HG03378 (cell line): ENCODE measurements at regions not wholly inside any gene's neighbourhood (a gene's known extent, or its start where the extent isn't known, plus 50 kb on each side); places are given as distances from the start of the nearest gene placed in this dataset.
A peak's percentile ranks its signal among the peaks of the same experiment; 100 is the strongest.
"Not testable (repeated sequence)": the region's sequence is repeated elsewhere in the genome, so short reads cannot be mapped to it uniquely, and the experiment has no call there.

Experiments
- ATAC-seq: cut with Tn5 transposase; IDR thresholded peaks from one replicate; pipeline ENCODE4 v1.9.1; 2021; ENCODE audit warnings: mild to moderate bottlenecking, moderate library complexity; ENCODE audit not compliant: unreplicated experiment

DNA sequence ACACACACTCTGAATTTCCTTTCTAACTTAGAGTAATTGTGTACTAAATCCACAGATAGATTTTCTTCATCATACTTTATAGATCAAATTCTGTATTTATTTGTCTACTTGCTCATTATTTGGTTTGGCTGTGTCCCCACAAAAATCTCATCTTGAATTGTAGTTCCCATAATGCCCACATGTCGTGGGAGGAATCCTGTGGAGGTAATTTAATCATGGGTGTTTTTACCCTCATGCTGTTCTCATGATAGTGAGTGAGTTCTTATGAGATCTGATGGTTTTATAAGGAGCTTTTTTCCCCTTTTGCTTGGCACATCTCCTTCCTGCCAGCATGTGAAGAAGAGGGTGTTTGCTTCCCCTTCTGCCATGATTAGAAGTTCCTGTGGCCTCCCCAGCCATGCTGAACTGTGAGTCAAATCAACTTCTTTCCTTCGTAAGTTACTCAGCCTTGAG is 198.3 kb upstream of the TGFBR2 start:
- ATAC-seq = no peak

DNA sequence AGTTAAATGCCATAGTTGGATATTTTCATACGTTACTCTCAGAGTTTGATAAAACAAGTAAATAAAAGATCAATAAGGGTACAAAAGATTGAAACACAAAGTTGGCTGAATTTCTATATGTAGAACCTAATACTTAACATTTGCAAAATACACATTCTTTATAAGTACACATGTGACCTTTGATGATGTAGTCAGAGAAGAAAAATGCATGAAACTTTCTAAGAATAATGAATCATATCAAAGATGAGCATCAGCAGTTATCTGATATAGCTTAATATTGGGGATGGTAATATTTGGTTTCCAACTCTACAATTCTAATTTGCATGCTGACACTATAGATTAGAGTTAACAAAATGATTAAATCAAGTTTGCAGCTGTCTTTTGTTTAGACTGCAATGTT is 188.0 kb upstream of the TGFBR2 start:
- ATAC-seq = no peak

DNA sequence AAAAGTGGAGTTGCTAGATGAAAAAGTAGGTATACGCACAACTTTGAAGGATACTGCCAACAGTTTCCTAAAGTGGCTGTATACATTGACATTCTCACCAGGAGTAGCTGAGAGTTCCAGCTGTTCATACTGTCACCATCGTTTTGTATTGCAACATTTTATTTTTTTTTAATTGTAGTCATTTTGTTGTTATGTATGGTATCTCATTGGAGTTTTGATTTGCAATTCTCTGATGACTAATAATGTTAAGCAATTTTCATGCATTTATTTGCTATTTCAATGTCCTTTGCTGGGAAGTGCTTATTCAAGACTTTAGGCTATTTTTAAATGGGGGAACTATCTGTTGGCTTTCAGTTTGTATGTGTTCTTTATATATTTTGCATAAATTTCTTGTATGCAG is 185.1 kb upstream of the TGFBR2 start:
- no peak for ATAC-seq

DNA sequence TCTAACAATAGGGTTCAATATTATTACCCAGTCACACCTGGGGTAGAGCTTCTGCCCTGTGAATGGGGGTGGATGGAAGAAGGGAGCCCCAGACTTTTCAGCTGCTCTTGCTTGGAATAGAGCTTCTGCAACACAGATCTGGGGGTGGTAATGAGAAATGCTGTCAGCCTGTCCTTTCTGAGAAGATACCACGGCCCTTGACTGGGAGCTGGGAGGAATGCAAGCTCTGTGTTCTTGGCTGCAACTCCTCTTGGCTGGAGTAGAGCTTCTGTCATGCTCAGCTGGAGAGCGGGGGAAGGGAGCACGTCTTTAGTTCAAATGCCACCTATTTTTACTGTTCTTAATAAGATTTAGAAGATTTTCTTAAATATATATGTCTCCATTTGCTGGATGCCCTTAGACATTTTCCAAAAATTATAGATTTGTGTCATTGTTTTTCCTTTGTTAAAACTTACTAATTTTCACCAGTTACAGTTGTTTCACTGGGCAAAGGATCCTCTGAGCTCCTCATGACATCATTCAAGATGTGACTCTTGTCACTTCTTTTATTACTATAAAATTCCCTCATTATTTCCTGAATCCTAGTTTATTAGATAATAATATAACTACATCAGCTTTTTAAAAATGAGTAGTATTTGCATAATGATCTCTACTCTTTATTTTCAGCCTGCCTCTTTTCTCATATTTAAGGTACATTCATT is 180.0 kb upstream of the TGFBR2 start:
- no peak for ATAC-seq

DNA sequence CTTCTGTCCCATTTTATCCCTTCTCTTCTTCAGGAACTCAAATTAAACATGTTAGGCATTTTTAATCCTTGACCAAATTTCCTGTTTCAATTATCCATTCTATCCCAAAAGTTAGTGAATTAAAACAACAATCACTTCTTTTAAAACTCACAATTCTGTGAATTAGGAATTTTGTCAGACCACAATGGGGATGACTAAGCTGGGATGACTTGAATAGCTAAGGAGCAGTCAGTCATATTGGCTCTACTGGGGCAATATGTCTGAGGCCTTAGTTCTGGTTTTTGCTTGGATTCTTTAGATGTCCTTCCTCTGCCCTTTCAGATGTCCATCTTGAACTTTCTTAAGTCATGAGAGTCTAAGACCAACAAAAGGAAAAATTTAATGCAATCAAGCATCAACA is 178.2 kb upstream of the TGFBR2 start:
- ATAC-seq = no peak

DNA sequence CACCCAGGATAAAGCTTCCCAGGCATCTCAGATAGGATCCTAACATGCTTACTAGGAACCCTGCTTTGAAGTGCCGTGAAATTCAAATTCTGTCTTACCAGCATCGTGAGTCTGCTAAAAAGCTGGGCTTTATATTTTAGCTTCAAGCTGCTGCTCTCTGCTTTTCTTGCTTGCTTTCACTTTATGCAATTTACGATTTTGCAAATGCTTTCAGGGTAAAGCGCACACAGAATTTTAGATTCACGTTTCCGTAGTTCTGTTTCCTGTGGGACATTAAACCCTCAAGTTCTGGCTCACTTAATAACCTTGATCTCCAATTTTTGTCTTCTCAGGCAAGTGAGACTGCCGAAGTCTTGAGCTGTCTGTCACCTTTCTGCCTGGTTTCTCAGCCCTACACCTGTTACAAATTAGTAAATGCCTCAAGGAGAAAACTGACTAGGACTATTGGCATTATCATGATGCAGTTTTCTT is 170.5 kb upstream of the TGFBR2 start:
- no peak for ATAC-seq

DNA sequence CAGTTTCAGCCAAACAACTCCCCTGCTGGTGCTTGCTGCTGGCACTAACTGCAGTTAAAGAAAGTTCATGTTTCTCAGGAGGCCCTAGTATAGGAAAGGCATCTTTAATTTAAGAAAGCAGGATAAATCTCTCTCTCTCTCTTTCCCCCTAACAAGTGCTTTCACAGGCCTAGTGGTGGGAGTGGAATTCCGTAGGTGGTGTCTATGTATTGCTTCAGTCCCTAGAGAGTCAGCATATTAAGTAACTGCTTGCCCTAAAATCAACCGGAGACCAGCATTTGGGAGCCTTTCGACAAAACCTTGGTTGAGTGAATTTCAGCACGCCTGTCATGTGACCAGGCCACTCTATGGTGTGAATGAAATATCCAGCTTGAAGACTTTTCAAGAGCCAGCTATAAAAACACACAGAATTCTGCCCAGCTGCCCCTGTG is 169.2 kb upstream of the TGFBR2 start:
- ATAC-seq = no peak

DNA sequence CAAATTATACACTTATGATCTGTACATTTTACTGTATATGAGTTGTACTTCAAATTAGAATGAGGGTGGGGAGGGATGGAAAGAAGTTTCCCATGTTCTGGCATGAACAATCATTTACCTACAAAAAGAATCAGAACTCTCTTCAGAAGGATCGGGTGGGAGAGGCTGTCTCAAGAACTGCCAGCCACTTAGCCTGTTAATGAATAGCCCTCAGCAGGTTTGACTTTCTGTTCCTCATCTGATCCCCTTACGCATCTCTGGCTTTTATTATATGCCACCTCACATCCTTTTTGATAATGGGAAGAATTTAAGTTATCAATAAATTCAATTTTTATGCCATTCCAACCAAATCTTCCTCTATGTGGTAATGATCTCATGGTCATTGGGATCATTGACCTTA is 168.3 kb upstream of the TGFBR2 start:
- peak; percentile 47 for ATAC-seq

DNA sequence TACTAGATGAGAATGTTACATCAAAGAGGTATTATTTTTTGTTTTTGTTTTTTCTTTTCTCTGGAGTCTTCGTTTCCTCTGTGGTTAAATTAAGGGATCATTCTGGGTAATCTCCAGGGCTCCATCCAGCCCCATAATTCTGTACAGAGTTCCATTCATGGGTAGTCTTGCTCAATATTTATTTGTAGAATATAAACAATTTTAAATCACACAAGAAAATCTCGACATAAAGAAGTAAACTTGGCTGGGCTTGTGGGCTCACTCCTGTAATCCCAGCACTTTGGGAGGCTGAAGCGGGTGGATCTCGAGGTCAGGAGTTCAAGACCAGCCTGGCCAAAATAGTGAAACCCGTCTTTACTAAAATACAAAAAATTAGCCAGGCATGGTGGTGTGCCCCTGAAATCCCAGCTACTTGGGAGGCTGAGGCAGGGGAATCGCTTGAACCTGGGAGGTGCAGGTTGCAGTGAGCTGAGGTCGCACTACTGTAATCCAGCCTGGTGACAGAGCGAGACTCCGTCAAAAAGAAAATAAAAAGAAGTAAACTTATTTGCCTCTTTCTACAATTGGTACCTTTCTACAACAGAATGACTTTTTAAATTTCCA is 166.8 kb upstream of the TGFBR2 start:
- ATAC-seq = no peak

DNA sequence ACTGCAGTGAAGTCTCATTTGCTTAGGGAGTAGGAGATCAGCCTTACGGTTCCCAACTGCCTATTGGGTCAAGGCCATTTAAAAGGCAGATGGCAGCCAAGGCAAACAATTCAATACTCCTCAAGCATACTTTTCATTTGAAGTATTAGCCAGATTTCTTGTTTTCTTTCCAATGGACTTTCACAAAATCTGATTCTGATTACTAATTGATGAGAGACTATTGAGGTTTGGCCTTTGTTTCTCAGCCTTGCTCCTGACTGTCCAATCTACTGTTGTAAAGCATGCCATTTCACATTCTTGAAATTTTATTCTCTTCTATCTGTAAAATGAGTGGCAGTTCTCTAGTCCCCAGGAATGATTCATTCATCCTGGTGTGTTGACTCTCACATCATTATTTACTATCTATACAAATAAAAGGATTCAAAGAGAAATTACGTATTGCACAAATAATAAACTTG is 166.2 kb upstream of the TGFBR2 start:
- no peak for ATAC-seq

DNA sequence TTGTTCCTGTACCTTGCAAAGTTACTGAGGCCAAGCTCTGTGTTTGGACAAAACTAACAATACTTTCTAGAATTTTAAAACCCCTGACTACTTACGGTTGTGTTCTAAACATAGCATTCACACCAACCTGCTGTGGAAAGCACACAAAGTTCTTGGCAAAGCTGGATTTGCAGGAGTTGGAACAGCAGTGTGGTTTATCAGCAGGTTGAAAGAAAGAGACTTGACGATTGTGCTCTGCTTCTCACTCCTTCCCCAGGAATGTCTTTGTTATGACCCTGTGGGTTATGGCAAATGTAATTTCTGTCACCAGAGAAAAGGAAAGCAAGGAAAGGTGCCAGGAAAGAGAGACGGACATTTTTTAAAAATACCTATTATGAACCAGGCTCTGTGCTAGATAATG is 165.5 kb upstream of the TGFBR2 start:
- no peak for ATAC-seq

DNA sequence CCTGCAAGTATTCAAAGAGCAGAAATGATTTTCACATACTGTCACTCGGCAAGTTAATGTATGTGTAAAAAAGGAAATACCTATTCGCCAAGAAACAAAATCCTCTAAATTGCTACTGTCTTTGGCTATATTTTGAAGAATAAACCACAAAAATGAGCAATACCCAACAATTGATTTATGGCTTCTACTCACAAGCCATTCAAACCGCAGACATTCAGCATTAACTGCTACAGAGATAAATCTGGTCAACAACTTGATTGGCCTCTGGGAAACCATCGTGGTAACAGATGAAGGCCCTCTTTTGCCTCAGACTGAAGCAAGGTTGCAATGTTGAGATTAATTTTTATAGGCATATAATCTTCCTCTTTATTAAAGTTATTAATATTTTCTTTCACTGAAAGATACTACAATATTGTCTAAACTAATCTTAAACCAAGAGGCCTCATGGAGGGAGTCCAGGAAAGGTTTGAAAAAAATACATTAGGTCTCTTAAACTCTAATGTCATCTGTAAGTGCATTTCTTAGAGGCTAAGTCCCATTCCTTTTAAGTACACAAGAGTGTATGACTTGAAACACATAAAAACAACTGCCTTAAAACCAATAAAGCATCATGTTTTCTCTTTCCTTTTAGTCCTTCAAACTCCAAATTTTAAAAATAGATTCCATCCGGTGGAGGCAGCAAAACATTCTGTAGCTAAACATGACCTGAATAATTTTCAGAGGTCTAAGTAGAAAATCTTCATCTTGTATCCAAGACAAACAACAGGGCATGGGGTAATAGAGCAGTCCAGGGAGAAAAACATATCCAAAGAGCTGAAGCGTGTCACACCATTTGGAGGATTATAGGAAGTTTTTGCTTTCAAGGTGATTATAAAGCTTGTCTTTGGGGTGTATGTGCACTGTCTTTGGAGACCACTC is 162.4 kb upstream of the TGFBR2 start:
- no peak for ATAC-seq

DNA sequence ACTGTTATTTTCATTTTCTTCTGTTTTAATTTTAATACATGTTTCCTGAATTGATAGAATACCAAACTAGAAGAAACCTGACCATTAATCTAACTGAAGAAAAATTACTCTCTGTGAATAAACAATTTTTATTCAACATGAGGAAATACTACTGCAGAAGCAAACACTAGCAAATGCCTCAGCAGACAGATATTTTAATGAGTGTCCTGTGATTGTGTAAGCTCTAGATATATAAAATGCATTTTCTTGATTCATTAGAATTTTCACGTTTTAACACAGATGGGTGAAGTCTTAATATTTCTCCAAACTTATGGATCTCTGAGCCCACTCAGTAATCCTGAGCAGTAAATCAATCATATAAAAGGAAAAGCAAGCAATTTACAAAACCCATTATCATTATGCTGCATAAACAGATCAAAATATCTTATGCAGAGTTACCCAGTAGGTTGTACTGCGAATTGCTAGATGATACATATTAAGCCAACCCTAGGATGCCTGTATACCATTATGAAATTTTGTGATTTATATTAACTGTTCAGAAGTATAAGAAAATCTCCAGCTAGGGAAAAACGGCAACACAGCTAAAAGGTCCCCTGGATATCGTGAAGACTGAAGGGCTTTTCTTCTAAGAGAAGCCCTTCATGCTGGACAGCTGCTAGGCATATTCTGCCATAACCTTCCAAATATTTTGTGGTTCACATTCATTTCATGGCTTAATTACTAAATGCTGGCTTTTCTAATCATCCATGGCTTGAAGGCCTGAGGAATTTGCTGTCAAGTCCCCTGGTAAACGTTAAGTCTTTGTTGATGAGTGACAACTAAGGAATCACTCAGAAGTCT is 157.7 kb upstream of the TGFBR2 start:
- no peak for ATAC-seq

DNA sequence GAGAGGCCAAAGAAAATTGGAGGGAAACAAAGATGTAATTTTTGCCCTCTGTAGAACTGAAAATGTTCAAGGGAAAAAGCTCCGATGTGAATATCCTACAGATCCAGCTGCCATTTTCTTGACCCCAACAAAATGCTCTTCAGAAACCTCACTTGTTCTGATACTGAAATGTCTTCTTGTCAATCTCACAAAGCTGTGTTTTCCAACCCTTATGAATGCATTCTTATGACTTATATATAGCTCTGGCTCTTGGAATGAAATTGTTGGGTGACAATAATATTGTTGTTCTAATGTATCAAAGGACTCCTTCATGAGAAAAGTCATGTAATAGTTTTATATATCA is 157.1 kb upstream of the TGFBR2 start:
- no peak for ATAC-seq

DNA sequence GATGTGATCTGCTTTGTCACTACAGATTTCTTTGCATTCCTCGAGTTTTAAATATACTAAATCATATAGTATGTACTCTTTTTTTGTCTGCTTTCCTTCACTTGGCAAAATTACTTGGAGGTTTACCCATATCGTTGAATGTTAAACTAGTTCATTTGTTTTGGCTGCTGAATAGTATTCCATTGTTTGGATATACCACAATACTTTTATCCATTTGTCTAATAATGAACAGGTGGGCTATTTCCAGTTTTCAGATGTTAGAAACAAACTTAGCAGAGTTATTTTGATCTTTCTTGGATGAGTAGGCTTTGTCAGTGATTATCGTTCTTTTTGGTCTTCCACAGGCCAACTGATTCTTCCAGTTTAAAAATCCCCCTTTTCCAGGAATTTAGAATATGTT is 154.0 kb upstream of the TGFBR2 start:
- no peak for ATAC-seq

DNA sequence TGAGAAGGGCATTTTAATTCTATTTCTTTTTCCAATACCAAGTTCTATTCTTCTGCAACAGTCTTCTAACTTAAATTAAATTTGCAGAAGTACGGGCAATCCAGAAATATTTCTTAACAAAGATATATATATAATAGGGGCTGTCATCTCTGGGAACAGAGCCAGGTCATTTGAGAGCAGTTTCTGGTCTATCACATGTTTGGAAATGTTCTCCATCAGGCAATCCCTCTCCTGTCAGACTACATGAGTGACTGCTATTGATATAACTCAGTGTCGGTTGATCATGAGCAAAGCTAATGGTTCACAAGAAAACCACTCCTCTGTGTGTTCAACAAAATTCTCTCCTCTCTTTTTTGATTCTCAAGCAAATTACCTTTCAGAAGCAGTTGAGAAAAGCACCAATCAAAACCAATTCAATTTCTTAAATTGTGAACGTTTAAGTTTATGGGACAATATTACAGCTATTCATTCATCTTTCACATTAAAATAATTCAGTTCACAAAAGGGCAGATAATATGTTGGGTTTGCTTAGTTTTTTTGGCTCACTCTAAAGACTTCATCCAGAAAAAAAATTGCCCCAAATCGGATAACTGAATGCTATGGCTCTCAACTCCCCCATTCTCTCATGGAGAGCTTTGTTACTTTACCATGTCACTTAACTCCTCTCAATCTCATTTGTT is 152.9 kb upstream of the TGFBR2 start:
- no peak for ATAC-seq

DNA sequence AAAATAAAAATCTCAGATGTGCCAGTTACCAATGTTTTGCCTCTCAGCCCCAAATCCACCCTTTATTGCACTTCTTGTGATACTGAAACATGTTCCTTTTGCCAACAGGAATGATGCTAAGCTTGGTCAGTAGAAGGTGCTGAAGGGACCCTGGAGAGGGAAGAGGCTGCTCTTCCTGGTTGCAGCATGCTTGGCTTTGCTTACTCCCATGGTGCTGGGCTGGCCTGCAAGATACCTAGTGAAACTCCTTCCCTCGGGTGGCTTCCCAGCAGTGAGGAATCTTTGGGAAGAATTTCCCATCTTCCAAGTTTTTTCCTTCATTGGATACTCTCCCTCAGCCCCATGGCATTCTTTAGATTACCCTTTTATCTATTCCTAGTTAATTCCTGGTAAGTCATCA is 151.8 kb upstream of the TGFBR2 start:
- ATAC-seq = no peak

DNA sequence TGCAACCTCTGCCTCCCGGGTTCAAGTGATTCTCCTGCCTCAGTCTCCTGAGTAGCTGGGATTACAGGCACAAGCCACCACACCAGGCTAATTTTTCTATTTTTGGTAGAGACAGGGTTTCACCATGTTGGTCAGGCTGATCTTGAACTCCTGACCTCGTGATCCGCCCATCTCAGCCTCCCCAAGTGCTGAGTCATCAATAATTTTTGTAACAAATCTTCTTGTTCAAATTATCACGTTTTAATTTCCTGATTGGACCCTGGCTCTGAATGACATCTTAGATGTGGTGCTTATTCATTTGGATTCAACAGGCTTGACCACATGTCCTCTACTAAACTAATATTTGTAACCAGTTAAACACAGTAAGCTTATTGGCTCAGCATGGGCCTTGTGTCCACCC is 151.3 kb upstream of the TGFBR2 start:
- ATAC-seq = not testable (repeated sequence)

DNA sequence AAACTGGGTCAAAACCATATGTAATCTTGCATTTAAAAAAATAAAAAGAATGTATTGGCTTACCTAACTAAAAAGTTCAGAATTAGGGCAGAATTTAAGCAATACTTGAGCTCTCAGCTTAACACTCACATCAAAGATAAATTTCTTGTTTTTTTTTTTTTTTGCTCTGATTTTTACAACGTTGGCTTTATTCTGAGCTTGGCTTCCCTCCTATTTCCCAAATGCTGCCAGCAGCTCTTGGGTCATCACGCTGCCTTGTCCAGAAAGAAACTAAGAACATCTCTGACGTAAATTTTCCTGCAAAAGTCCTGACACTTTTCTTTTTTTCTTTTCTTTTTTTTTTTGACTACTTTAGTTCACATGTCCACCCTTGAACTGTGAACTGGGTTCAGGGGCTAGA is 150.6 kb upstream of the TGFBR2 start:
- ATAC-seq = no peak

DNA sequence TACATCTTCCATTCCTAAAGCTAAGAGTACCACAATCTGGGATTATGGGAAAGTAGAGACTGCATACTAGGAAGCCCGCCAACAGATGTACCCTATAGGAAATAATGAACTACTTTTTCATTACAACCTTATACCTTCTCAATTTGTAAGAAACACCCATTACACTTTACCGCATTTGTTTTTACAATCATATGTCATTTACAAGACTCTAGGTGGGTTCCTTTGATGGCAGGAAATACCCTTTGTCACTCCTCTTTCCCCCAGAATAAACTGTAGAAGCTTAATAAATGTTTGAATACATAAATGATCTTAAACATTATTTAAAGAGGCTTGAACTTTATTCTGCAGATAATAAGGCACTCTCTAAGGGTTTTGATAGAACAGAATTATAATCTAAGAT is 150.1 kb upstream of the TGFBR2 start:
- no peak for ATAC-seq
